Esophagus squamous epithelium (tissue), 4 donors: ENCODE measurements at regions not wholly inside any gene's neighbourhood (a gene's known extent, or its start where the extent isn't known, plus 50 kb on each side); places are given as distances from the start of the nearest gene placed in this dataset.

Experiments
- CTCF ChIP-seq, 6 experiments: fragments of 450-650 bp in 4 of 6; fragments of 200-600 bp in 2 of 6; sonication (generic) in 2 of 6; IDR thresholded peaks; one replicate each; pipeline ENCODE4 v1.5.1; 2016 to 2019; ENCODE audit warnings: antibody characterized with exemption in 6 of 6, mild to moderate bottlenecking in 4 of 6, moderate library complexity in 4 of 6
- POLR2A ChIP-seq, 4 donors: fragments of 450-650 bp; IDR thresholded peaks; one replicate each; pipeline ENCODE4 v1.6.1; 2017; ENCODE audit warnings: antibody characterized with exemption in 4 of 4, mild to moderate bottlenecking in 4 of 4, moderate library complexity in 3 of 4

- TF ChIP-seq CTCF (IDR thresholded peaks at IDR 0.05) (no peak), POLR2A (IDR thresholded peaks at IDR 0.05) (no peak)
Observed at GRCh38 chr7:17456541-17456940, 158.1 kb downstream of the AHR start.
